Nephron progenitor cell (in vitro differentiated cells): ENCODE measurements at regions not wholly inside any gene's neighbourhood (a gene's known extent, or its start where the extent isn't known, plus 50 kb on each side); places are given as distances from the start of the nearest gene placed in this dataset.

ENCODE experiments used
- DNase-seq: peaks from one replicate; pipeline ENCODE4 v3.0.0; 2021
- H3K27ac Mint-ChIP-seq: 2 replicates; pipeline ENCODE4 v1.8.0; 2021; ENCODE audit warnings: mild to moderate bottlenecking, moderate library complexity, mixed read lengths
- H3K27me3 Mint-ChIP-seq: 2 replicates; pipeline ENCODE4 v1.8.0; 2021; ENCODE audit warnings: mild to moderate bottlenecking, low read depth, mixed read lengths; ENCODE audit not compliant: poor library complexity
- H3K36me3 Mint-ChIP-seq: 2 replicates; pipeline ENCODE4 v1.8.0; 2021; ENCODE audit warnings: low read depth, mixed read lengths
- H3K4me1 Mint-ChIP-seq: 2 replicates; pipeline ENCODE4 v1.8.0; 2021; ENCODE audit warnings: mixed read lengths
- H3K4me3 Mint-ChIP-seq: 2 replicates; pipeline ENCODE4 v1.8.0; 2021; ENCODE audit warnings: mild to moderate bottlenecking, moderate library complexity, mixed read lengths
- H3K9me3 Mint-ChIP-seq: 2 replicates; pipeline ENCODE4 v1.8.0; 2021; ENCODE audit warnings: mild to moderate bottlenecking, moderate library complexity, mixed read lengths
- CTCF ChIP-seq: fragments of 200-600 bp; sonication (generic); IDR thresholded peaks from 2 replicates; pipeline ENCODE4 v1.5.0; 2021; ENCODE audit warnings: antibody characterized with exemption

DNA sequence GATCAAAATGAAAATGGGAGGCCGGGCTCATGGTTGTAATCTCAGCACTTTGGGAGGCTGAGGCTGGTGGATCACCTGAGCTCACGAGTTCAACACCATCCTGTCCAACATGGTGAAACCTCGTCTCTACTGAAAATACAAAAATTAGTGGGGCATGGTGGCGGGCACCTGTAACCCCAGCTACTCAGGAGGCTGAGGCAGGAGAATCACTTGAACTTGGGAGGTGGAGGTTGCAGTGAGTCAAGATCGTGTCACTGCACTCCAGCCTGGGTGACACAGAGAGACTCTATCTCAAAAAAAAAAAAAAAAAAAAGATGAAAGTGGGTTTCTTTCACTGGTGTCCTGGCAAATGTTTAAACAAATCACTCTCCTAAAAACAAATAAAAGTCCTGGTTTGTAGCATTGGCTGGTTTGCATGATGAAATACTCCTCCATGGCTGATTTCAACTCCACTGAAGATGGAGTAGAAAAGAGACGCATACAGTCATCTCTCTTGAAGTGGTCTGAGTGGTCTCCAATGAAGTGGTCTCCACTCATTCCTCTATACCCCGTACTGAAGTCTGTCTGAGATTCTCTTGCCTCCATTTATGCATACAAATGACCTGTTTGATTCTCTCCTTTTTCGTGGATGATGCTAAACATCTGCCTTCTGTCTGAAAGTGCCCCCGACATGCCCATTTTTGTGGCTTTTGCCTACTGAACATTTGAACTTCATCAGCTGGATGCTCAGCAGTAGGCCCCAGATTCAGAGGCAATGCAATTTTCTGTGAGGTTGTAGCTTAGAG, 153.0 kb upstream of the FAM20A start:
- Mint-ChIP-seq H3K27ac (no peak overlapping the region), H3K4me3 (no peak overlapping the region), H3K4me1 (peaks cover 5% of the 10 kb centered on the region), H3K36me3 (no peaks in the 10 kb centered on the region), H3K9me3 (peaks cover 10% of the 10 kb centered on the region), H3K27me3 (peaks cover 14% of the 10 kb centered on the region)
- DNase-seq = no peak
- TF ChIP-seq CTCF = no peak

GRCh38 chr17:68750208-68750562, 149.0 kb upstream of the FAM20A start:
- no peak overlapping the region for H3K4me3 Mint-ChIP-seq
- peaks cover 11% of the 10 kb centered on the region for H3K9me3 Mint-ChIP-seq
- TF ChIP-seq CTCF = no peak
- H3K27ac Mint-ChIP-seq = no peak overlapping the region
- H3K36me3 Mint-ChIP-seq = no peaks in the 10 kb centered on the region
- no peaks in the 10 kb centered on the region for H3K4me1 Mint-ChIP-seq
- H3K27me3 Mint-ChIP-seq = peaks cover 10% of the 10 kb centered on the region
- no peak for DNase-seq

- Mint-ChIP-seq H3K4me1 (no peaks in the 10 kb centered on the region), H3K27me3 (peaks cover 10% of the 10 kb centered on the region), H3K27ac (no peak overlapping the region), H3K9me3 (peaks cover 17% of the 10 kb centered on the region), H3K36me3 (no peaks in the 10 kb centered on the region), H3K4me3 (no peak overlapping the region)
- DNase-seq = no peak
- TF ChIP-seq CTCF = no peak
Observed at GRCh38 chr17:68749349-68750207, 148.4 kb upstream of the FAM20A start.

DNA sequence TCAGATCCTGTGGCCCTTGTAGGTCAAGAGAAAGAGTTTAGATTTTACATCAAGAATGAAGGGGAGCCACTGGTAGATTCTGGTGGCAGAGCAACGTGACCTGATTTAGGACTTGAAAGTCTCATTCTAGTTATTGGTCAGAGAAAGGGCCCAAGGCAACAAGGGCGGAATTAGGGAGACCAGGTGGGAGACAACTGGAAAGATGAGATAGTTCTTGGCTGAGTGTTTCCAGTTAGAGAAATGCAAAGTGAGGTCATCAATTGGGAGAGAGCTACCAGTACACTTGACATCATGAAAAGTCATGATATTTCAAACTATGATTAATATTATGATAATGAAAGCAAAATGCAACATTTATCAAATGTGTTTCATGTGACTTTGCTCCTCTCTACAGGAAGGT, 147.2 kb upstream of the FAM20A start:
- no peak for TF ChIP-seq CTCF
- no peaks in the 10 kb centered on the region for H3K4me1 Mint-ChIP-seq
- peaks cover 10% of the 10 kb centered on the region for H3K27me3 Mint-ChIP-seq
- no peak overlapping the region for H3K4me3 Mint-ChIP-seq
- no peak for DNase-seq
- H3K9me3 Mint-ChIP-seq = peaks cover 27% of the 10 kb centered on the region
- no peaks in the 10 kb centered on the region for H3K36me3 Mint-ChIP-seq
- no peak overlapping the region for H3K27ac Mint-ChIP-seq

GRCh38 chr17:68740555-68741447, 139.6 kb upstream of the FAM20A start:
- H3K4me3 Mint-ChIP-seq = no peak overlapping the region
- H3K27ac Mint-ChIP-seq = no peak overlapping the region
- no peak for TF ChIP-seq CTCF
- peaks cover 36% of the 10 kb centered on the region for H3K9me3 Mint-ChIP-seq
- H3K27me3 Mint-ChIP-seq = peaks cover 9% of the 10 kb centered on the region
- no peaks in the 10 kb centered on the region for H3K36me3 Mint-ChIP-seq
- H3K4me1 Mint-ChIP-seq = no peaks in the 10 kb centered on the region
- no peak for DNase-seq
